Astrocyte of the spinal cord (primary cell): ENCODE measurements at regions not wholly inside any gene's neighbourhood (a gene's known extent, or its start where the extent isn't known, plus 50 kb on each side); places are given as distances from the start of the nearest gene placed in this dataset.

ENCODE experiments used
- DNase-seq: peaks from one replicate; pipeline ENCODE4 v3.0.0; 2011; ENCODE audit warnings: low read depth, low spot score
- H3K4me3 ChIP-seq: 2 replicates; pipeline ENCODE4 v1.5.1; 2011; ENCODE audit warnings: low read depth, mild to moderate bottlenecking, low read length, moderate library complexity
- CTCF ChIP-seq: IDR thresholded peaks from 2 replicates; pipeline ENCODE4 v1.5.1; 2012; ENCODE audit warnings: low read depth, mild to moderate bottlenecking, low read length, inconsistent platforms
- in situ Hi-C: cut with HindIII; loops from 2 replicates; pipeline ENCODE4 v1.10.0; 2017; ENCODE audit warnings: low sequenced_read_pairs

GRCh38 chr7:67502929-67503328 is 506.3 kb downstream of the TYW1 start:
- no peak for TF ChIP-seq CTCF
- H3K4me3 ChIP-seq: no peak overlapping the region
- in situ Hi-C loops: no loop called here
- DNase-seq: no peak

- DNase-seq: no peak
- TF ChIP-seq CTCF: no peak
- H3K4me3 ChIP-seq: no peak overlapping the region
- in situ Hi-C loops: no loop called here
These were observed 508.8 kb downstream of the TYW1 start for GRCh38 chr7:67505449-67505848.

GRCh38 chr7:67512481-67512880 is 515.8 kb downstream of the TYW1 start:
- no peak overlapping the region for H3K4me3 ChIP-seq
- no peak for TF ChIP-seq CTCF
- DNase-seq: no peak
- in situ Hi-C loops: no loop called here

GRCh38 chr7:67518580-67518979 is 521.9 kb downstream of the TYW1 start:
- in situ Hi-C loops: no loop called here
- DNase-seq: no peak
- TF ChIP-seq CTCF: no peak
- no peak overlapping the region for H3K4me3 ChIP-seq

- no peak for DNase-seq
- in situ Hi-C loops: no loop called here
- no peak overlapping the region for H3K4me3 ChIP-seq
- TF ChIP-seq CTCF: no peak
These were observed 522.5 kb downstream of the TYW1 start for GRCh38 chr7:67519171-67519570.

- TF ChIP-seq CTCF: no peak
- DNase-seq: no peak
- no peak overlapping the region for H3K4me3 ChIP-seq
- in situ Hi-C loops: no loop called here
These were observed 525.9 kb downstream of the TYW1 start for GRCh38 chr7:67522504-67522903.

- DNase-seq: no peak
- in situ Hi-C loops: no loop called here
- TF ChIP-seq CTCF: no peak
- H3K4me3 ChIP-seq: no peak overlapping the region
These were observed 527.1 kb downstream of the TYW1 start for GRCh38 chr7:67523713-67524112.
